K562 (cell line): ENCODE measurements at regions not wholly inside any gene's neighbourhood (a gene's known extent, or its start where the extent isn't known, plus 50 kb on each side); places are given as distances from the start of the nearest gene placed in this dataset.

ENCODE experiments used
- ASH1L ChIP-seq: fragments of 450-650 bp; IDR thresholded peaks from 2 replicates; pipeline ENCODE4 v1.6.1; 2018; ENCODE audit warnings: borderline replicate concordance, mild to moderate bottlenecking, low read depth; ENCODE audit not compliant: partially characterized antibody
- FOS ChIP-seq: IDR thresholded peaks from 3 replicates; pipeline ENCODE4 v1.6.1; 2011; ENCODE audit not compliant: insufficient read length; ENCODE audit errors: extremely low read depth
- FOXM1 ChIP-seq, 2 experiments: fragments of 450-650 bp in 1 of 2; sonication (generic) in 1 of 2; formaldehyde crosslinking in 1 of 2; IDR thresholded peaks; 2 replicates each; pipeline versions ENCODE4 v1.6.1 to v1.9.0; 2017 to 2022; ENCODE audit warnings: low read depth in 2 of 2, mild to moderate bottlenecking in 2 of 2, missing genetic modification reagents in 1 of 2, moderate library complexity in 1 of 2
- HDAC3 ChIP-seq: fragments of 450-650 bp; IDR thresholded peaks from 2 replicates; pipeline ENCODE4 v1.6.1; 2018; ENCODE audit warnings: borderline replicate concordance, mild to moderate bottlenecking, moderate library complexity; ENCODE audit not compliant: partially characterized antibody
- NFE2 ChIP-seq: IDR thresholded peaks from 2 replicates; pipeline ENCODE4 v1.6.1; 2014; ENCODE audit warnings: antibody characterized with exemption, low read depth
- NFYB ChIP-seq: IDR thresholded peaks from 2 replicates; pipeline ENCODE4 v1.6.1; 2011; ENCODE audit warnings: mild to moderate bottlenecking, moderate library complexity; ENCODE audit not compliant: insufficient read length; ENCODE audit errors: extremely low read depth
- NR3C1 ChIP-seq: sonication (generic); formaldehyde crosslinking; IDR thresholded peaks from 2 replicates; pipeline ENCODE4 v1.8.1; 2022; ENCODE audit warnings: missing genetic modification reagents
- RFX5 ChIP-seq: IDR thresholded peaks from 2 replicates; pipeline ENCODE4 v1.6.1; 2011; ENCODE audit warnings: low read depth, mild to moderate bottlenecking, improper control_type of control experiment, low read length
- ZBTB12 ChIP-seq: fragments of 250-450 bp; sonication (Bioruptor Pico); IDR thresholded peaks from 2 replicates; pipeline ENCODE4 v1.4.0; 2020
- ZC3H11A ChIP-seq: IDR thresholded peaks from 2 replicates; pipeline ENCODE4 v1.6.1; 2012; ENCODE audit warnings: low read depth, low read length, improper control_type of control experiment
- ZNF277 ChIP-seq: fragments of 250-450 bp; sonication (Bioruptor Pico); IDR thresholded peaks from 2 replicates; pipeline ENCODE4 v1.8.0; 2022; ENCODE audit warnings: inconsistent platforms, mild to moderate bottlenecking, moderate library complexity, borderline replicate concordance
- TF ChIP-seq, protein P1 (sequence below): fragments of 450-650 bp; IDR thresholded peaks from 2 replicates; pipeline ENCODE4 v1.6.1; 2014; ENCODE audit warnings: low read depth, mild to moderate bottlenecking, moderate library complexity, borderline replicate concordance
- TF ChIP-seq, protein P2 (sequence below): fragments of 250-450 bp; sonication (Bioruptor Pico); IDR thresholded peaks from 2 replicates; pipeline ENCODE4 v1.4.0; 2020

DNA sequence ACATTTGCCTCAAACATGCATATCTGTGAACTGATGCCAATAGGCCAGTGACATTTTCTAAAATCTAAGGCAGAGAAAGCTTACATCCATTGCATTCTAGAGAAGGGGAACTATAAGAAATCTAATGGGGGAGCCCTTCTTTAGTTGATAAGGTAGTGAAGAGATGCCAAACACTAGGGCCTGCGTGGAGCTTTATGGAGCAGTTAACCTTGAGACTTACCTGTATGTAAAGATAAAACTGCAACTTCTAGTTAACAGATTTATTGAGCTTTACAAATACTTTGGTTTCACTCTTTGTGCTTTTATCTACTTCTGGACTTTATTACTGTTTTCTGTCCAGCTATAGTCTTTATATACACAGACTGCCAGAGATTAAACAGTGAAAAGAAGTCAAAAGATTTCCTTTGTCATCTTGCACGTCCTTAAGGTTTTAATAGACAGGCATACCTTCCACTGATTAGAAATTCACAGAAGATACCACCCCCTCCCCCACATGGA lies 457.6 kb downstream of the KLF12 start (continued):
- TF ChIP-seq RFX5 (no peak), ASH1L (no peak), FOXM1 (IDR thresholded peaks at IDR 0.05; ENCODE audit: low read depth) (no peak), FOXM1 (CRISPR knock-in tag; IDR thresholded peaks at IDR 0.05; ENCODE audit: low read depth) (no peak), HDAC3 (no peak), ZC3H11A (no peak), ZNF277 (CRISPR knock-in tag) (no peak), ZBTB12 (CRISPR knock-in tag) (no peak), FOS (no peak), NFE2 (no peak), NFYB (no peak), NR3C1 (CRISPR knock-in tag) (no peak)
- TF ChIP-seq, protein P1, sequence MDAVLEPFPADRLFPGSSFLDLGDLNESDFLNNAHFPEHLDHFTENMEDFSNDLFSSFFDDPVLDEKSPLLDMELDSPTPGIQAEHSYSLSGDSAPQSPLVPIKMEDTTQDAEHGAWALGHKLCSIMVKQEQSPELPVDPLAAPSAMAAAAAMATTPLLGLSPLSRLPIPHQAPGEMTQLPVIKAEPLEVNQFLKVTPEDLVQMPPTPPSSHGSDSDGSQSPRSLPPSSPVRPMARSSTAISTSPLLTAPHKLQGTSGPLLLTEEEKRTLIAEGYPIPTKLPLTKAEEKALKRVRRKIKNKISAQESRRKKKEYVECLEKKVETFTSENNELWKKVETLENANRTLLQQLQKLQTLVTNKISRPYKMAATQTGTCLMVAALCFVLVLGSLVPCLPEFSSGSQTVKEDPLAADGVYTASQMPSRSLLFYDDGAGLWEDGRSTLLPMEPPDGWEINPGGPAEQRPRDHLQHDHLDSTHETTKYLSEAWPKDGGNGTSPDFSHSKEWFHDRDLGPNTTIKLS: no peak
- TF ChIP-seq, protein P2, sequence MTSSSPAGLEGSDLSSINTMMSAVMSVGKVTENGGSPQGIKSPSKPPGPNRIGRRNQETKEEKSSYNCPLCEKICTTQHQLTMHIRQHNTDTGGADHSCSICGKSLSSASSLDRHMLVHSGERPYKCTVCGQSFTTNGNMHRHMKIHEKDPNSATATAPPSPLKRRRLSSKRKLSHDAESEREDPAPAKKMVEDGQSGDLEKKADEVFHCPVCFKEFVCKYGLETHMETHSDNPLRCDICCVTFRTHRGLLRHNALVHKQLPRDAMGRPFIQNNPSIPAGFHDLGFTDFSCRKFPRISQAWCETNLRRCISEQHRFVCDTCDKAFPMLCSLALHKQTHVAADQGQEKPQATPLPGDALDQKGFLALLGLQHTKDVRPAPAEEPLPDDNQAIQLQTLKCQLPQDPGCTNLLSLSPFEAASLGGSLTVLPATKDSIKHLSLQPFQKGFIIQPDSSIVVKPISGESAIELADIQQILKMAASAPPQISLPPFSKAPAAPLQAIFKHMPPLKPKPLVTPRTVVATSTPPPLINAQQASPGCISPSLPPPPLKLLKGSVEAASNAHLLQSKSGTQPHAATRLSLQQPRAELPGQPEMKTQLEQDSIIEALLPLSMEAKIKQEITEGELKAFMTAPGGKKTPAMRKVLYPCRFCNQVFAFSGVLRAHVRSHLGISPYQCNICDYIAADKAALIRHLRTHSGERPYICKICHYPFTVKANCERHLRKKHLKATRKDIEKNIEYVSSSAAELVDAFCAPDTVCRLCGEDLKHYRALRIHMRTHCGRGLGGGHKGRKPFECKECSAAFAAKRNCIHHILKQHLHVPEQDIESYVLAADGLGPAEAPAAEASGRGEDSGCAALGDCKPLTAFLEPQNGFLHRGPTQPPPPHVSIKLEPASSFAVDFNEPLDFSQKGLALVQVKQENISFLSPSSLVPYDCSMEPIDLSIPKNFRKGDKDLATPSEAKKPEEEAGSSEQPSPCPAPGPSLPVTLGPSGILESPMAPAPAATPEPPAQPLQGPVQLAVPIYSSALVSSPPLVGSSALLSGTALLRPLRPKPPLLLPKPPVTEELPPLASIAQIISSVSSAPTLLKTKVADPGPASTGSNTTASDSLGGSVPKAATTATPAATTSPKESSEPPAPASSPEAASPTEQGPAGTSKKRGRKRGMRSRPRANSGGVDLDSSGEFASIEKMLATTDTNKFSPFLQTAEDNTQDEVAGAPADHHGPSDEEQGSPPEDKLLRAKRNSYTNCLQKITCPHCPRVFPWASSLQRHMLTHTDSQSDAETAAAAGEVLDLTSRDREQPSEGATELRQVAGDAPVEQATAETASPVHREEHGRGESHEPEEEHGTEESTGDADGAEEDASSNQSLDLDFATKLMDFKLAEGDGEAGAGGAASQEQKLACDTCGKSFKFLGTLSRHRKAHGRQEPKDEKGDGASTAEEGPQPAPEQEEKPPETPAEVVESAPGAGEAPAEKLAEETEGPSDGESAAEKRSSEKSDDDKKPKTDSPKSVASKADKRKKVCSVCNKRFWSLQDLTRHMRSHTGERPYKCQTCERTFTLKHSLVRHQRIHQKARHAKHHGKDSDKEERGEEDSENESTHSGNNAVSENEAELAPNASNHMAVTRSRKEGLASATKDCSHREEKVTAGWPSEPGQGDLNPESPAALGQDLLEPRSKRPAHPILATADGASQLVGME: no peak
